CD4-positive, CD25-positive, alpha-beta regulatory T cell (primary cell): ENCODE measurements at regions not wholly inside any gene's neighbourhood (a gene's known extent, or its start where the extent isn't known, plus 50 kb on each side); places are given as distances from the start of the nearest gene placed in this dataset.
"Not testable (repeated sequence)": the region's sequence is repeated elsewhere in the genome, so short reads cannot be mapped to it uniquely, and the experiment has no call there.

Experiments used
- ATAC-seq, 2 donors: fragments of 150-1000 bp; cut with Tn5 transposase; one replicate each; pipeline ENCODE4 v1.10.0; 2021; ENCODE audit warnings: low read depth in 2 of 2, moderate number of reproducible peaks in 2 of 2, moderate library complexity in 1 of 2
- DNase-seq, 3 donors: peaks; one replicate each; pipeline versions ENCODE4 v3.0.0 to v3.0.0-alpha.2; 2012 to 2022; ENCODE audit warnings: mixed read lengths in 1 of 3
- H3K27ac ChIP-seq: one replicate; pipeline ENCODE4 v1.7.0; 2013; ENCODE audit warnings: mild to moderate bottlenecking, low read length; ENCODE audit not compliant: insufficient read depth, poor library complexity, severe bottlenecking
- H3K27me3 ChIP-seq: one replicate; pipeline ENCODE4 v1.7.0; 2013; ENCODE audit warnings: low read length; ENCODE audit not compliant: control insufficient read depth, insufficient read depth
- H3K36me3 ChIP-seq: one replicate; pipeline ENCODE4 v1.7.0; 2013; ENCODE audit warnings: mild to moderate bottlenecking, low read length, moderate library complexity; ENCODE audit not compliant: control insufficient read depth, insufficient read depth
- H3K4me1 ChIP-seq: 2 replicates; pipeline ENCODE4 v1.7.0; 2013; ENCODE audit warnings: mild to moderate bottlenecking, low read length; ENCODE audit not compliant: insufficient read depth, control insufficient read depth, poor library complexity, severe bottlenecking
- H3K4me3 ChIP-seq: one replicate; pipeline ENCODE4 v1.7.0; 2013; ENCODE audit warnings: low read depth, mild to moderate bottlenecking, low read length, moderate library complexity
- H3K9me3 ChIP-seq, 2 experiments: 1 replicate in 1 of 2; 2 replicates in 1 of 2; pipeline ENCODE4 v1.7.0; 2013; ENCODE audit warnings: low read length in 2 of 2, mild to moderate bottlenecking in 1 of 2, moderate library complexity in 1 of 2; ENCODE audit not compliant: control insufficient read depth in 2 of 2
- H3K27ac Mint-ChIP-seq, 3 donors: one replicate each; pipeline ENCODE4 v1.8.0; 2020 to 2022; ENCODE audit warnings: mild to moderate bottlenecking in 3 of 3, mixed read lengths in 3 of 3, moderate library complexity in 2 of 3
- H3K27me3 Mint-ChIP-seq: one replicate; pipeline ENCODE4 v1.8.0; 2022; ENCODE audit warnings: mild to moderate bottlenecking, mixed read lengths
- H3K36me3 Mint-ChIP-seq: one replicate; pipeline ENCODE4 v1.8.0; 2020; ENCODE audit warnings: mixed read lengths
- H3K4me1 Mint-ChIP-seq, 4 donors: one replicate each; pipeline ENCODE4 v1.8.0; 2020 to 2022; ENCODE audit warnings: mixed read lengths in 4 of 4, mild to moderate bottlenecking in 1 of 4
- H3K4me3 Mint-ChIP-seq, 4 donors: one replicate each; pipeline ENCODE4 v1.8.0; 2020 to 2022; ENCODE audit warnings: mild to moderate bottlenecking in 4 of 4, mixed read lengths in 4 of 4, moderate library complexity in 3 of 4
- H3K9me3 Mint-ChIP-seq, 7 donors: one replicate each; pipeline ENCODE4 v1.8.0; 2020 to 2022; ENCODE audit warnings: mixed read lengths in 7 of 7, mild to moderate bottlenecking in 3 of 7, moderate library complexity in 2 of 7

DNA sequence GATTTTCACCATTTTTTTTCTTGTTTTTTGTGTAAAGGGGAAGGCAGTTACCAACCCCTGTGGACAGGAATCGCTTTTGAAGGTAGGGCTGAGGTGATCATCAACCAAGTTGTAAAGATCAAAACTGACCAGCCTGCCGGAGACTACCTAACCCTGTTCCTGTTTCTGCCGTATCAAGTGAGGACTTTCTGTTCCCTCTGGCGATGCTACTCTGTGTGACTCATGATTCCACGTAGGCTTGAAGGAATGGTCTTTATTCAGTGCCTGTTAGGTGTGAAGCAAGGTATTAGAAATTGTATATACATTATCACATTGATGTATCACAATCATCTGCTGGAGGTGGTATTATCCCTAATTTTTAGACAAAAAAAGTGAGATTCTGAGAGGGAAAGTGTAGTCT is 161.3 kb downstream of the SOX4 start:
- Mint-ChIP-seq H3K27ac (no peak overlapping the region), H3K4me3 (no peak overlapping the region), H3K27me3 (peaks cover 4% of the 10 kb centered on the region), H3K9me3 (no peaks in the 10 kb centered on the region), H3K4me1 (no peaks in the 10 kb centered on the region), H3K36me3 (no peaks in the 10 kb centered on the region)
- Histone ChIP-seq H3K27ac (no peak overlapping the region), H3K27me3 (no peaks in the 10 kb centered on the region), H3K36me3 (no peaks in the 10 kb centered on the region), H3K9me3 (no peaks in the 10 kb centered on the region), H3K4me3 (no peak overlapping the region), H3K4me1 (no peaks in the 10 kb centered on the region)
- no peak for DNase-seq
- no peak for ATAC-seq

GRCh38 chr6:21756487-21756886 is 162.9 kb downstream of the SOX4 start:
- Histone ChIP-seq H3K27me3 (no peaks in the 10 kb centered on the region), H3K9me3 (no peaks in the 10 kb centered on the region), H3K4me1 (no peaks in the 10 kb centered on the region), H3K4me3 (no peak overlapping the region), H3K27ac (no peak overlapping the region), H3K36me3 (no peaks in the 10 kb centered on the region)
- Mint-ChIP-seq H3K27me3 (peaks cover 4% of the 10 kb centered on the region), H3K36me3 (no peaks in the 10 kb centered on the region), H3K4me3 (no peak overlapping the region), H3K27ac (no peak overlapping the region), H3K4me1 (no peaks in the 10 kb centered on the region), H3K9me3 (peaks cover 0 to 4% (median 0%) of the 10 kb centered on the region in 7 donors)
- ATAC-seq (no peak), DNase-seq (no peak)

- not testable (repeated sequence) for H3K4me1 Mint-ChIP-seq, H3K4me3 Mint-ChIP-seq, H3K27me3 Mint-ChIP-seq, H3K9me3 Mint-ChIP-seq, H3K36me3 Mint-ChIP-seq, H3K4me3 ChIP-seq, H3K9me3 ChIP-seq, H3K27me3 ChIP-seq, DNase-seq, ATAC-seq, H3K27ac ChIP-seq, H3K27ac Mint-ChIP-seq, H3K36me3 ChIP-seq, H3K4me1 ChIP-seq
Observed at GRCh38 chr6:21757392-21757791, 163.8 kb downstream of the SOX4 start.

DNA sequence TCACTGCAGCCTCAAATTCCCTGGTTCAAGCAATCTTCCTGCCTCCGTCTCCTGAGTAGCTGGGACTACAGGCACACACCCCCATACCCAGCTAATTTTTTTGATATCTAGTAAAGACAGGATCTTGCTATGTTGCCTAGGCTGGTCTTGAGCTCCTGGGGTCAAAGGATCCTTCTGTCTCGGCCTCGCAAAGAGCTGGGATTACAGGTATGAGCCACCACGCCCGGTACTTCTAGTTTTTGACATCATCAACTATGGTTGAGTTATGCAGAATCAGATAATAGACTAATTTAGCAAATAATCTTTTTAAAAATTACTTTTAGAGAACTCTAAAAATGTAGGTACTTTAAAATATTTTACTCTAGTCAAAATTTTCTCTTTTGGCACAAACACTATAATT is 166.2 kb downstream of the SOX4 start:
- no peaks in the 10 kb centered on the region for H3K9me3 ChIP-seq
- no peaks in the 10 kb centered on the region for H3K36me3 ChIP-seq
- no peak for ATAC-seq
- H3K4me1 ChIP-seq, result no peaks in the 10 kb centered on the region
- no peaks in the 10 kb centered on the region for H3K4me1 Mint-ChIP-seq
- no peak overlapping the region for H3K27ac ChIP-seq
- peaks cover 0 to 4% (median 0%) of the 10 kb centered on the region in 7 donors for H3K9me3 Mint-ChIP-seq
- H3K36me3 Mint-ChIP-seq, result no peaks in the 10 kb centered on the region
- H3K27ac Mint-ChIP-seq, result no peak overlapping the region
- no peak overlapping the region for H3K4me3 ChIP-seq
- no peak overlapping the region for H3K4me3 Mint-ChIP-seq
- DNase-seq, result no peak
- H3K27me3 ChIP-seq, result no peaks in the 10 kb centered on the region
- H3K27me3 Mint-ChIP-seq, result no peaks in the 10 kb centered on the region

- DNase-seq, H3K4me1 ChIP-seq, ATAC-seq, H3K4me3 ChIP-seq, H3K9me3 ChIP-seq, H3K27ac ChIP-seq, H3K4me3 Mint-ChIP-seq, H3K27me3 Mint-ChIP-seq, H3K36me3 ChIP-seq, H3K27ac Mint-ChIP-seq, H3K4me1 Mint-ChIP-seq, H3K27me3 ChIP-seq, H3K36me3 Mint-ChIP-seq, H3K9me3 Mint-ChIP-seq: not testable (repeated sequence)
Observed at GRCh38 chr6:21761053-21761730, 167.6 kb downstream of the SOX4 start.

- Histone ChIP-seq H3K4me3 (no peak overlapping the region), H3K4me1 (no peaks in the 10 kb centered on the region), H3K27ac (no peak overlapping the region), H3K27me3 (no peaks in the 10 kb centered on the region), H3K36me3 (no peaks in the 10 kb centered on the region), H3K9me3 (no peaks in the 10 kb centered on the region)
- H3K4me3 Mint-ChIP-seq, result no peak overlapping the region
- peaks cover 0 to 4% (median 0%) of the 10 kb centered on the region in 4 donors for H3K4me1 Mint-ChIP-seq
- peaks cover 0 to 4% (median 0%) of the 10 kb centered on the region in 7 donors for H3K9me3 Mint-ChIP-seq
- no peak for ATAC-seq
- no peaks in the 10 kb centered on the region for H3K27me3 Mint-ChIP-seq
- H3K27ac Mint-ChIP-seq, result no peak overlapping the region
- no peaks in the 10 kb centered on the region for H3K36me3 Mint-ChIP-seq
- DNase-seq, result no peak
Observed at GRCh38 chr6:21764989-21765388, 171.4 kb downstream of the SOX4 start.

DNA sequence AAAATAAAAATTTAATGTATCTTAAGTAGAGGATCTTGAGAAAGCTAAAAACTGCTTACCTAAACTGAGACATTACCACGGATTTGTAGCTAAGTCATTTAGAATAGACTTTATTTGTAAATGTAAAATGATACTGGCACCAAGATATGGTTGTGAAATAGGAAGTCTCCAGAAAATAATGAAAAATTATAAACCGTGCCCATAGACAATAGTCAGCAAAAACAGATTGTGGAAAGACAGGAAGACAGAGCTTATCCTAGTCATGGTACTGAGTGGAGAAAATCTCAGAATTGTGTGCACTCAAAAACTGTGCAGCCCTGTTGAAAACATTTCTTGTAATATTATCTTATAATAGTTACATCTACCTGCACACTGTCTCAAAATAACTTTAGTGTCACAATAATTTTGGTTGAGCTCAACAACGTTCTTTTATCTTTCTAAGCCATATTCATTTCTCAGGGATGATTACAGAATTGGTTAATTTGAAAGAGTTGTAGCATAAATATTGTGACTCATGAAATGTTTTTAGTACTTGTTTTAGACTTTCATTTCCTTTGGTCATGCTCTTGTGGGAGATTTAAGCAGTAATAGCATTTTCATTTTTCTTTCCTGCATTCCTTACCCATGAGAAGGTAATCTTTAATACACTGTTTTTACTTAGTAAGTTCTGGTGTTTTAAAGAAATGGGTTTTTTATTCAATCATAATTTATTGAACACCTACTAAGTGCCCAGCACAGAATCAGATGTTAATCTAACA is 174.5 kb downstream of the SOX4 start:
- Mint-ChIP-seq H3K27ac (no peak overlapping the region), H3K4me1 (peaks cover 0 to 4% (median 0%) of the 10 kb centered on the region in 4 donors), H3K27me3 (no peaks in the 10 kb centered on the region), H3K36me3 (no peaks in the 10 kb centered on the region), H3K9me3 (peaks cover 0 to 2% (median 0%) of the 10 kb centered on the region in 7 donors), H3K4me3 (no peak overlapping the region)
- no peaks in the 10 kb centered on the region for H3K36me3 ChIP-seq
- H3K9me3 ChIP-seq, result no peaks in the 10 kb centered on the region
- no peak overlapping the region for H3K4me3 ChIP-seq
- DNase-seq (no peak), ATAC-seq (no peak)
- no peaks in the 10 kb centered on the region for H3K27me3 ChIP-seq
- H3K4me1 ChIP-seq, result no peaks in the 10 kb centered on the region
- no peak overlapping the region for H3K27ac ChIP-seq

- H3K36me3 Mint-ChIP-seq, result no peaks in the 10 kb centered on the region
- no peak overlapping the region for H3K27ac Mint-ChIP-seq
- Histone ChIP-seq H3K27me3 (no peaks in the 10 kb centered on the region), H3K36me3 (no peaks in the 10 kb centered on the region), H3K27ac (no peak overlapping the region), H3K9me3 (no peaks in the 10 kb centered on the region), H3K4me3 (no peak overlapping the region), H3K4me1 (no peaks in the 10 kb centered on the region)
- peaks cover 0 to 4% (median 0%) of the 10 kb centered on the region in 4 donors for H3K4me1 Mint-ChIP-seq
- H3K27me3 Mint-ChIP-seq, result no peaks in the 10 kb centered on the region
- ATAC-seq (no peak), DNase-seq (no peak)
- peaks cover 0 to 2% (median 0%) of the 10 kb centered on the region in 7 donors for H3K9me3 Mint-ChIP-seq
- H3K4me3 Mint-ChIP-seq, result no peak overlapping the region
Observed at GRCh38 chr6:21769405-21769861, 175.9 kb downstream of the SOX4 start.
